ENCODE measurements at regions not wholly inside any gene's neighbourhood (a gene's known extent, or its start where the extent isn't known, plus 50 kb on each side); places are given as distances from the start of the nearest gene placed in this dataset.

- H3K27me3 Mint-ChIP-seq = no peaks in the 10 kb centered on the region
- no peaks in the 10 kb centered on the region for H3K9me3 Mint-ChIP-seq (ENCODE audit: insufficient read depth)
- POLR2A ChIA-PET = no interaction called here
- Histone ChIP-seq H4K20me1 (ENCODE audit: control insufficient read depth, insufficient read depth, low read length, poor library complexity, severe bottlenecking) (no peaks in the 10 kb centered on the region), H2AFZ (ENCODE audit: insufficient read depth, low read depth, low read length, poor library complexity, severe bottlenecking) (no peak overlapping the region), H3K9ac (ENCODE audit: low read length) (no peak overlapping the region), H3K27ac (ENCODE audit: low read length in 2 of 2) (no peak overlapping the region), H3K36me3 (replicated peaks in 1 of 2; ENCODE audit: control extremely low read depth in 1 of 2, control insufficient read depth in 1 of 2, extremely low read depth in 1 of 2, insufficient read depth in 2 of 2, low read length in 1 of 2) (no peaks in the 10 kb centered on the region), H3K79me2 (ENCODE audit: control insufficient read depth, insufficient read depth, low read length) (no peaks in the 10 kb centered on the region), H3K4me3 (ENCODE audit: control extremely low read depth in 1 of 5, extremely low read depth in 1 of 5, insufficient read depth in 1 of 5, low read depth in 2 of 5, low read length in 4 of 5) (no peak overlapping the region), H3K9me3 (ENCODE audit: control extremely low read depth in 1 of 3, control insufficient read depth in 2 of 3, insufficient read depth in 1 of 3, low read length in 2 of 3) (no peaks in the 10 kb centered on the region), H3K27me3 (replicated peaks in 1 of 4; ENCODE audit: control extremely low read depth in 1 of 4, control insufficient read depth in 3 of 4, insufficient read depth in 4 of 4, low read length in 3 of 4) (peaks cover 0 to 4% (median 0%) of the 10 kb centered on the region in 4 experiments), H3K4me1 (ENCODE audit: control insufficient read depth in 2 of 2, insufficient read depth in 2 of 2, low read length in 2 of 2) (no peaks in the 10 kb centered on the region), H3K4me2 (replicated peaks; ENCODE audit: low read depth, low read length, poor library complexity, severe bottlenecking) (no peak overlapping the region)
- TF ChIP-seq CTCF (IDR thresholded peaks at IDR 0.05) (no peak), EZH2 (IDR thresholded peaks at IDR 0.05; ENCODE audit: borderline replicate concordance, insufficient read depth, low read depth, low read length, poor library complexity, severe bottlenecking) (no peak)
- H3K4me3 Mint-ChIP-seq = no peak overlapping the region
- 77% methylated on average over 12 of the region's 12 CpGs for WGBS (ENCODE audit: insufficient coverage)
- H3K27ac Mint-ChIP-seq = no peak overlapping the region
- CTCF ChIA-PET = no interaction called here
- intact Hi-C loops (cut with micrococcal nuclease) = no loop called here
- H3K4me1 Mint-ChIP-seq = no peaks in the 10 kb centered on the region
- no peak for ATAC-seq (ENCODE audit: low read depth)
- no peak for DNase-seq
Observed at GRCh38 chr10:56604624-56605023, 243.6 kb upstream of the ZWINT start.

DNA sequence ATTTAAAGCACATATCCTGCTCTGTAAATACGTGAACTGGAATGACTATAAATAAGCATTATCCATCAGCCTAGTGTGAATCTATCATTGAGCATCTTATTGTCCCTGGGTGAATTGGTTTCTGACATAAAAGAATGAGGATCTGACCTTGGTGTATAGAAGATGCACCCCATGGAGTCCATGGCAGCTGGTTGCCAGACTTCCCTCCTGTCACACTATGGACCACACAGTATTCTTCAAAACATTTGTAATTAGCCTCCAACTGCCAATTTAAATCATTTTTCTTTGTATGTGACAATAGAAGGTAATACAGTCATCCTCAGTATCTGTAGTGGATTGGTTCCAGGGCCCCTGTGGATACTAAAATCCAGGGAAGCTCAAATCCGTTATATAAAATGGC is 238.1 kb upstream of the ZWINT start:
- H3K27ac ChIP-seq (ENCODE audit: low read length in 2 of 2) = no peak overlapping the region
- H3K4me1 ChIP-seq (ENCODE audit: control insufficient read depth in 2 of 2, insufficient read depth in 2 of 2, low read length in 2 of 2) = no peaks in the 10 kb centered on the region
- ChIA-PET CTCF (no interaction called here), POLR2A (no interaction called here)
- H3K4me3 ChIP-seq (ENCODE audit: control extremely low read depth in 1 of 5, extremely low read depth in 1 of 5, insufficient read depth in 1 of 5, low read depth in 2 of 5, low read length in 4 of 5) = no peak overlapping the region
- H2AFZ ChIP-seq (ENCODE audit: insufficient read depth, low read depth, low read length, poor library complexity, severe bottlenecking) = no peak overlapping the region
- H3K27me3 Mint-ChIP-seq = no peaks in the 10 kb centered on the region
- no peak for ATAC-seq (ENCODE audit: low read depth)
- TF ChIP-seq EZH2 (IDR thresholded peaks at IDR 0.05; ENCODE audit: borderline replicate concordance, insufficient read depth, low read depth, low read length, poor library complexity, severe bottlenecking) (no peak), CTCF (IDR thresholded peaks at IDR 0.05) (no peak)
- no peaks in the 10 kb centered on the region for H4K20me1 ChIP-seq (ENCODE audit: control insufficient read depth, insufficient read depth, low read length, poor library complexity, severe bottlenecking)
- H3K36me3 ChIP-seq (replicated peaks in 1 of 2; ENCODE audit: control extremely low read depth in 1 of 2, control insufficient read depth in 1 of 2, extremely low read depth in 1 of 2, insufficient read depth in 2 of 2, low read length in 1 of 2) = no peaks in the 10 kb centered on the region
- H3K9ac ChIP-seq (ENCODE audit: low read length) = no peak overlapping the region
- WGBS (ENCODE audit: insufficient coverage) = no CpG with 5 or more reads among the region's 2 CpGs
- no peaks in the 10 kb centered on the region for H3K9me3 Mint-ChIP-seq (ENCODE audit: insufficient read depth)
- H3K4me3 Mint-ChIP-seq = no peak overlapping the region
- H3K27ac Mint-ChIP-seq = no peak overlapping the region
- no peaks in the 10 kb centered on the region for H3K4me1 Mint-ChIP-seq
- no peak for DNase-seq
- no peak overlapping the region for H3K4me2 ChIP-seq (replicated peaks; ENCODE audit: low read depth, low read length, poor library complexity, severe bottlenecking)
- no peaks in the 10 kb centered on the region for H3K9me3 ChIP-seq (ENCODE audit: control extremely low read depth in 1 of 3, control insufficient read depth in 2 of 3, insufficient read depth in 1 of 3, low read length in 2 of 3)
- no peaks in the 10 kb centered on the region for H3K79me2 ChIP-seq (ENCODE audit: control insufficient read depth, insufficient read depth, low read length)
- H3K27me3 ChIP-seq (replicated peaks in 1 of 4; ENCODE audit: control extremely low read depth in 1 of 4, control insufficient read depth in 3 of 4, insufficient read depth in 4 of 4, low read length in 3 of 4) = no peaks in the 10 kb centered on the region
- intact Hi-C loops (cut with micrococcal nuclease) = no loop called here
